ENCODE measurements at regions not wholly inside any gene's neighbourhood (a gene's known extent, or its start where the extent isn't known, plus 50 kb on each side); places are given as distances from the start of the nearest gene placed in this dataset.

- no peak for DNase-seq (ENCODE audit: low read depth)
- TF ChIP-seq, protein P1, sequence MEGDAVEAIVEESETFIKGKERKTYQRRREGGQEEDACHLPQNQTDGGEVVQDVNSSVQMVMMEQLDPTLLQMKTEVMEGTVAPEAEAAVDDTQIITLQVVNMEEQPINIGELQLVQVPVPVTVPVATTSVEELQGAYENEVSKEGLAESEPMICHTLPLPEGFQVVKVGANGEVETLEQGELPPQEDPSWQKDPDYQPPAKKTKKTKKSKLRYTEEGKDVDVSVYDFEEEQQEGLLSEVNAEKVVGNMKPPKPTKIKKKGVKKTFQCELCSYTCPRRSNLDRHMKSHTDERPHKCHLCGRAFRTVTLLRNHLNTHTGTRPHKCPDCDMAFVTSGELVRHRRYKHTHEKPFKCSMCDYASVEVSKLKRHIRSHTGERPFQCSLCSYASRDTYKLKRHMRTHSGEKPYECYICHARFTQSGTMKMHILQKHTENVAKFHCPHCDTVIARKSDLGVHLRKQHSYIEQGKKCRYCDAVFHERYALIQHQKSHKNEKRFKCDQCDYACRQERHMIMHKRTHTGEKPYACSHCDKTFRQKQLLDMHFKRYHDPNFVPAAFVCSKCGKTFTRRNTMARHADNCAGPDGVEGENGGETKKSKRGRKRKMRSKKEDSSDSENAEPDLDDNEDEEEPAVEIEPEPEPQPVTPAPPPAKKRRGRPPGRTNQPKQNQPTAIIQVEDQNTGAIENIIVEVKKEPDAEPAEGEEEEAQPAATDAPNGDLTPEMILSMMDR (IDR thresholded peaks at IDR 0.05; ENCODE audit: low read depth, low read length, missing control alignments): no peak
- in situ Hi-C loops (cut with HindIII; ENCODE audit: low sequenced_read_pairs): no loop called here
- no peak overlapping the region for H3K4me3 ChIP-seq (ENCODE audit: low read depth, low read length)
These were observed 328.0 kb upstream of the CDIN1 start for GRCh38 chr15:36251450-36251849.

GRCh38 chr15:36252146-36252711 is 327.2 kb upstream of the CDIN1 start:
- TF ChIP-seq, protein P1 (IDR thresholded peaks at IDR 0.05; ENCODE audit: low read depth, low read length, missing control alignments): no peak
- no peak overlapping the region for H3K4me3 ChIP-seq (ENCODE audit: low read depth, low read length)
- in situ Hi-C loops (cut with HindIII; ENCODE audit: low sequenced_read_pairs): no loop called here
- DNase-seq (ENCODE audit: low read depth): no peak

GRCh38 chr15:36254426-36254825 is 325.0 kb upstream of the CDIN1 start:
- in situ Hi-C loops (cut with HindIII; ENCODE audit: low sequenced_read_pairs): no loop called here
- TF ChIP-seq, protein P1 (IDR thresholded peaks at IDR 0.05; ENCODE audit: low read depth, low read length, missing control alignments): no peak
- no peak for DNase-seq (ENCODE audit: low read depth)

DNA sequence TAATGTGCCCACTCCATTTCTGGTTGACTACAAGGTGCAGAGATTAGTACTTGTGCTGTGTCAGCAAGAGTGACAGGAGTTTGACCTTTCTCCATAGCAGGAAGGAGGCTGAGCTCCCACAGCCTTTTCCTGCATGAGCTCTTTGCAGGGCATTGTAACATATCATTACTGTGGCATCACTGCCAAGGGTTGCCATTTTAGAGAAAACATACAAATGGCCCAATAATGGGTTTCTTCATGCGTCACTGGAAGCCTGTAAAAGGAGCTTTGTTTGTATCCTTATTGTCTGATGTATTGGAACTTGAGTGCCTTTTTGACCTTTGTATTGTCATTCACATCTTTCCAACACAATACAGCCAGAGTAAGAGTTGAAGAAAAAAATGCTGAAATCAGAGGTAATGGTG is 323.0 kb upstream of the CDIN1 start:
- H3K4me3 ChIP-seq (ENCODE audit: low read depth, low read length): no peak overlapping the region
- DNase-seq (ENCODE audit: low read depth): no peak
- TF ChIP-seq, protein P1 (IDR thresholded peaks at IDR 0.05; ENCODE audit: low read depth, low read length, missing control alignments): no peak
- in situ Hi-C loops (cut with HindIII; ENCODE audit: low sequenced_read_pairs): no loop called here

More at GRCh38 chr15:36254426-36254825, 325.0 kb upstream of the CDIN1 start:
- no peak overlapping the region for H3K4me3 ChIP-seq (ENCODE audit: low read depth, low read length)

GRCh38 chr15:36263666-36264065 is 315.8 kb upstream of the CDIN1 start:
- TF ChIP-seq, protein P1 (IDR thresholded peaks at IDR 0.05; ENCODE audit: low read depth, low read length, missing control alignments): no peak
- in situ Hi-C loops (cut with HindIII; ENCODE audit: low sequenced_read_pairs): no loop called here
- DNase-seq (ENCODE audit: low read depth): no peak

GRCh38 chr15:36265422-36265821 is 314.0 kb upstream of the CDIN1 start:
- no peak for DNase-seq (ENCODE audit: low read depth)
- in situ Hi-C loops (cut with HindIII; ENCODE audit: low sequenced_read_pairs): no loop called here
- TF ChIP-seq, protein P1 (IDR thresholded peaks at IDR 0.05; ENCODE audit: low read depth, low read length, missing control alignments): no peak
- H3K4me3 ChIP-seq (ENCODE audit: low read depth, low read length): no peak overlapping the region

More at GRCh38 chr15:36263666-36264065, 315.8 kb upstream of the CDIN1 start:
- no peak overlapping the region for H3K4me3 ChIP-seq (ENCODE audit: low read depth, low read length)
